ENCODE measurements at regions not wholly inside any gene's neighbourhood (a gene's known extent, or its start where the extent isn't known, plus 50 kb on each side); places are given as distances from the start of the nearest gene placed in this dataset.

DNA sequence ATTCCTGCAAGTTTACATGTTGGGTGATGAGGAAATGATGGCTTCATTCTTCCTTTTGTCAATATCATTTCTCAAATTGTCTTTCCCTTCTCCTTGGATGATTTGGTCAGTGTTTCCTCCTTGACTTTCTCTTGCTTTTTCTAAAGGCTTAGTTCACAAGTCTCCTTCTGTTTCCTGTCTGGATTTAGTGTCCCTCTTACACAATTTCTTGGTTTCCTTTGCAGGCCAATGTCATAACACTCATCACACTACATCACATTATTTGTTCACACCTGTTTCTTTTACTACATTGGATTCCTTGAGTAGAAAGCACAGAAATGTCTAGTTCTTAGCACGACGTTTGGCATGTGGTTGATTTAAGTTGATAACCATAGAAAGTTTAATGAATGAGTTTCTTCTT, 490.7 kb downstream of the TDRD3 start:
- no peak overlapping the region for H3K4me3 ChIP-seq (ENCODE audit: low read depth, low read length)
- CTCF ChIA-PET = no interaction called here
- TF ChIP-seq, protein P1, sequence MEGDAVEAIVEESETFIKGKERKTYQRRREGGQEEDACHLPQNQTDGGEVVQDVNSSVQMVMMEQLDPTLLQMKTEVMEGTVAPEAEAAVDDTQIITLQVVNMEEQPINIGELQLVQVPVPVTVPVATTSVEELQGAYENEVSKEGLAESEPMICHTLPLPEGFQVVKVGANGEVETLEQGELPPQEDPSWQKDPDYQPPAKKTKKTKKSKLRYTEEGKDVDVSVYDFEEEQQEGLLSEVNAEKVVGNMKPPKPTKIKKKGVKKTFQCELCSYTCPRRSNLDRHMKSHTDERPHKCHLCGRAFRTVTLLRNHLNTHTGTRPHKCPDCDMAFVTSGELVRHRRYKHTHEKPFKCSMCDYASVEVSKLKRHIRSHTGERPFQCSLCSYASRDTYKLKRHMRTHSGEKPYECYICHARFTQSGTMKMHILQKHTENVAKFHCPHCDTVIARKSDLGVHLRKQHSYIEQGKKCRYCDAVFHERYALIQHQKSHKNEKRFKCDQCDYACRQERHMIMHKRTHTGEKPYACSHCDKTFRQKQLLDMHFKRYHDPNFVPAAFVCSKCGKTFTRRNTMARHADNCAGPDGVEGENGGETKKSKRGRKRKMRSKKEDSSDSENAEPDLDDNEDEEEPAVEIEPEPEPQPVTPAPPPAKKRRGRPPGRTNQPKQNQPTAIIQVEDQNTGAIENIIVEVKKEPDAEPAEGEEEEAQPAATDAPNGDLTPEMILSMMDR (IDR thresholded peaks at IDR 0.05; ENCODE audit: insufficient read depth, low read length, missing control alignments) = no peak
- DNase-seq (ENCODE audit: low read depth, low spot score) = no peak
- POLR2A ChIA-PET = no interaction called here

DNA sequence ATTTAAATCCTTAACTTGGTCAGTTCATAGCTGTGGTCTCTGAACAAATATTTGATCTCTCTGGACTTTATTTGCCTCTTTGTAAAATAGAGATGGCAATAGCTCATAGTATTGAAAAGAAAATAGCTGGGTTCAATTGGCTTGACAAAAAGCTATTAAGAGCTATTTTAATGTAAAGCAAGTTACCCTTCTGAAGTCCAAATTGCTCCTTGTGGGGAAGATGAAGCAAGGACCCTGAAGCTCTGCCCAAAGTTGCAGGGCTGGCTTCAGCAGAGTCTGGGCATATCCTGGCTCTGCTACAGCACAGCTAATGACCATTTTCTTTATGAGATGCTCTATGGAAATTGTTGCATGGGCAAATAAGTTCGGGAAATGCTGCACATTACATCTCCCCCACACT, 484.5 kb downstream of the TDRD3 start:
- DNase-seq (ENCODE audit: low read depth, low spot score) = no peak
- ChIA-PET CTCF (no interaction called here), POLR2A (no interaction called here)
- TF ChIP-seq, protein P1 (IDR thresholded peaks at IDR 0.05; ENCODE audit: insufficient read depth, low read length, missing control alignments) = no peak
- no peak overlapping the region for H3K4me3 ChIP-seq (ENCODE audit: low read depth, low read length)

DNA sequence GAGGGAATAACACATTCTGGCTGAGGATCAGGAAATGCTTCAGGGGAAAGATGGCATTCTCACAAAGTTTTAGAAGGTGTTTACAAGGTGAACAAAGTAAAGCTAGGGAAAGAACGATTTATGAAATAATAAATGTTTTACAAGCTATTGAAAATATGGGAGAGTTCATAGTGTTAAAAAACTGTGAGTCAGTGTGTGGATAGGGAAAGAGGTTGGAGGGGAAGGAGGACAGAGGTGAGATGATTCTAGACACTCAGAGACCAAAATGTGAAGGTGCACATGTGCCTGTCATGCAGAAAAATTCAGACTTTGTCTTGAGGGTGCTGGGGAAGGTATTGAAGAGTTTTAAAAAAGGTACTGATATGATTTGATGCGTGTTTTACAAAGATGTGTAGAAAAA, 476.1 kb downstream of the TDRD3 start:
- POLR2A ChIA-PET = no interaction called here
- DNase-seq (ENCODE audit: low read depth, low spot score) = no peak
- CTCF ChIA-PET = no interaction called here
- TF ChIP-seq, protein P1 (IDR thresholded peaks at IDR 0.05; ENCODE audit: insufficient read depth, low read length, missing control alignments) = no peak
- H3K4me3 ChIP-seq (ENCODE audit: low read depth, low read length) = no peak overlapping the region

DNA sequence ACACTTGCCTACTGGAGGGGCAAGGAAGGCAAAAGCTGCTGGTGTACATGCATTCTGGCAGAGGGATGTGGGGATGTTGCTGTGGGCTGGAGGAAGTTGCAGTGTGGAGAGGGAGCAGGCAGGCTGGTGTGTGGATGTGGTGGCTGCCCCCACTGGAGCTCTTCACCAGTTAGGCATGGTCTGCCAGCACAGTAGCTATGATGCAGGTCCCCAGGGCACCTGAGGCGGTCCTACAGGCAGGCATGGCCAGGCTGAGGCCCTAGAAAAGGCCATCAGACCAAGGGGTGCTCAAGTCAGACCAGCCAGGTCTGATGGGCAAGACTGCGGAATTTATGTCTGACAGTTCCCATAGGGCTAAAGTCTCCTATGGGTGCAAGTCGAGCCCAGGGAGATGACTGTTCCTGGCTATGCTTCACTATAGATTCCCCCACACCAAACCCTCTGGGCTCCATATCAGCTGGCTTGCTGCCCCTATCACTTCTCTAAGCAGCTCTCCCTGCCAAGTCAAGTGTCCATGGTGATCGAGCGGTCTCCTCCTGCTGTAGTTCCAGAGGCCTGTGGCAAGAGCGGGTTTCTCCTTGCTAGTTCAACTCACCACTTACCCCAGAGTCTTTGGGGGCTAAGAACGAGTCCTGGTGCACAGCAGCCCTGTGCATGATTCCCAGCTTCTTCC, 473.1 kb downstream of the TDRD3 start:
- TF ChIP-seq, protein P1 (IDR thresholded peaks at IDR 0.05; ENCODE audit: insufficient read depth, low read length, missing control alignments) = no peak
- ChIA-PET CTCF (no interaction called here), POLR2A (no interaction called here)
- no peak for DNase-seq (ENCODE audit: low read depth, low spot score)
- no peak overlapping the region for H3K4me3 ChIP-seq (ENCODE audit: low read depth, low read length)

DNA sequence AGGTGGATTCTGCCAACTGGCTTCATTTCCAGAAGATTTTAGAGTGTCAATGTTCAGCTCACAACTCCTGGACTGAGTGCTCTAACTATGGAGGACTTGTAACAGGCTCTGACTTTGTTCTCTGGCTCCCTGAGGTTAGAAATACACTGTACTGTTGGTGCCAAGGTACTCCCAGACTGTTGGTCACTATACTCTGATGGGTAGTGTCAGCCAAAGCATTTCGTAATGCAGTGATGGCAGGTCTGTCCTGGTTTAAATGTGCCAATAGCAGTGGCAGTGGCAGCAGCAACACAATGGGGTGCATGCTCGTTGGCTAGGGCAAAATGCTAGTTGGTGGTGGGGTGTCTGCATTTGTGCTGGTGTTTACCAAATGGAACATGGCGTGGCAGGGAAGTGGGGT, 472.2 kb downstream of the TDRD3 start:
- no peak overlapping the region for H3K4me3 ChIP-seq (ENCODE audit: low read depth, low read length)
- CTCF ChIA-PET = no interaction called here
- POLR2A ChIA-PET = no interaction called here

DNA sequence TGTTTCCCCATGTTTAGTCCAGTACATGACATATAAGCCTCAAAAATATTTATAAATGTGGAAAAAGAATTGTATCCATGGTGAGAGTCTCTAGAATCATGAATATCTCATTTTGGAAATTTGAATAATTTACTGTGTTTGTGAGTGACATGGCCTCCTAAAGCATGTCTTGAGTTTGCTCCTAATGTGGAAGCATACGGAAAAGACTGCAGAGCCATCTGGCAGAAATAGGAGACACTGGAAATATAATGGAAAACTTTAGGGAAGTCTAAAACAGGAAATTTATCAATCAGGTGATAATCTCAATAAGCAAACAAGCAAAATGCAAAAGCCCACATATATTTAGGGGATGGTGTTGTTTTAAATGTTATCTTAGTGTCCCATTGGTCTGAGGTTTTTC, 465.0 kb downstream of the TDRD3 start:
- TF ChIP-seq, protein P1 (IDR thresholded peaks at IDR 0.05; ENCODE audit: insufficient read depth, low read length, missing control alignments) = no peak
- DNase-seq (ENCODE audit: low read depth, low spot score) = no peak
- ChIA-PET POLR2A (no interaction called here), CTCF (no interaction called here)
- no peak overlapping the region for H3K4me3 ChIP-seq (ENCODE audit: low read depth, low read length)

More for the DNA sequence above, 472.2 kb downstream of the TDRD3 start:
- DNase-seq (ENCODE audit: low read depth, low spot score) = no peak
- TF ChIP-seq, protein P1 (IDR thresholded peaks at IDR 0.05; ENCODE audit: insufficient read depth, low read length, missing control alignments) = no peak

All from AG04449 (cell line).